CD14-positive monocyte (primary cell): ENCODE measurements at regions not wholly inside any gene's neighbourhood (a gene's known extent, or its start where the extent isn't known, plus 50 kb on each side); places are given as distances from the start of the nearest gene placed in this dataset.

Experiments
- DNase-seq, 3 donors: peaks; one replicate each; pipeline ENCODE4 v3.0.0-alpha.2; 2011 to 2022
- H2AFZ ChIP-seq: 2 replicates; pipeline ENCODE4 v1.6.0; 2012; ENCODE audit warnings: mild to moderate bottlenecking, low read depth, low read length, inconsistent platforms; ENCODE audit not compliant: insufficient read depth, poor library complexity, severe bottlenecking
- H3K27ac ChIP-seq, 2 donors: 1 replicate in 1 of 2; 2 replicates in 1 of 2; pipeline ENCODE4 v1.5.1; 2012 to 2013; ENCODE audit warnings: low read length in 2 of 2, control low read depth in 1 of 2, inconsistent platforms in 1 of 2, low read depth in 1 of 2, mild to moderate bottlenecking in 1 of 2
- H3K27me3 ChIP-seq, 2 donors: one replicate each; pipeline versions ENCODE4 v1.6.0 to v1.6.1; 2011 to 2013; ENCODE audit warnings: low read length in 2 of 2; ENCODE audit not compliant: control insufficient read depth in 2 of 2, insufficient read depth in 2 of 2
- H3K36me3 ChIP-seq, 2 donors: replicated peaks in 1 of 2; 1 replicate in 1 of 2; 2 replicates in 1 of 2; pipeline versions ENCODE4 v1.5.1 to v1.6.1; 2012 to 2013; ENCODE audit warnings: low read length in 2 of 2, control low read depth in 1 of 2, inconsistent platforms in 1 of 2, mild to moderate bottlenecking in 1 of 2; ENCODE audit not compliant: insufficient read depth in 2 of 2, control insufficient read depth in 1 of 2
- H3K4me1 ChIP-seq, 2 donors: 1 replicate in 1 of 2; 2 replicates in 1 of 2; pipeline versions ENCODE4 v1.5.1 to v1.6.1; 2012 to 2013; ENCODE audit warnings: low read length in 2 of 2, control low read depth in 1 of 2, inconsistent platforms in 1 of 2, mild to moderate bottlenecking in 1 of 2, moderate library complexity in 1 of 2; ENCODE audit not compliant: insufficient read depth in 2 of 2, control insufficient read depth in 1 of 2
- H3K4me2 ChIP-seq: replicated peaks from 2 replicates; pipeline ENCODE3; 2012; ENCODE audit warnings: low read length, moderate library complexity, mild to moderate bottlenecking; ENCODE audit not compliant: poor library complexity, severe bottlenecking; ENCODE audit errors: extremely low read depth
- H3K4me3 ChIP-seq, 3 experiments: fragments of 200-600 bp in 1 of 3; sonication (generic) in 1 of 3; replicated peaks in 1 of 3; 1 replicate in 2 of 3; 2 replicates in 1 of 3; pipeline ENCODE4 v1.5.1; 2011 to 2013; ENCODE audit warnings: low read length in 3 of 3, mild to moderate bottlenecking in 3 of 3, control low read depth in 2 of 3, low read depth in 2 of 3, inconsistent platforms in 1 of 3, moderate library complexity in 1 of 3
- H3K79me2 ChIP-seq: 2 replicates; pipeline ENCODE4 v1.6.0; 2012; ENCODE audit warnings: mild to moderate bottlenecking, control low read depth, inconsistent platforms, low read length, moderate library complexity; ENCODE audit not compliant: insufficient read depth
- H3K9ac ChIP-seq: 2 replicates; pipeline ENCODE4 v1.6.0; 2017; ENCODE audit warnings: low read length, mild to moderate bottlenecking; ENCODE audit not compliant: insufficient read depth, poor library complexity, severe bottlenecking
- H3K9me3 ChIP-seq, 2 donors: replicated peaks in 1 of 2; 1 replicate in 1 of 2; 2 replicates in 1 of 2; pipeline versions ENCODE4 v1.5.1 to v1.6.1; 2012 to 2013; ENCODE audit warnings: low read length in 2 of 2, control low read depth in 1 of 2; ENCODE audit not compliant: control insufficient read depth in 1 of 2, insufficient read depth in 1 of 2
- H4K20me1 ChIP-seq: 2 replicates; pipeline ENCODE4 v1.6.0; 2012; ENCODE audit warnings: mild to moderate bottlenecking, low read length, control low read depth, moderate library complexity; ENCODE audit not compliant: insufficient read depth
- H3K27ac Mint-ChIP-seq, 7 donors: one replicate each; pipeline ENCODE4 v1.8.0; 2020; ENCODE audit warnings: mild to moderate bottlenecking in 7 of 7, mixed read lengths in 7 of 7, moderate library complexity in 6 of 7, inconsistent platforms in 2 of 7
- H3K27me3 Mint-ChIP-seq, 3 donors: one replicate each; pipeline ENCODE4 v1.8.0; 2021 to 2022; ENCODE audit warnings: low read depth in 3 of 3, mild to moderate bottlenecking in 3 of 3, mixed read lengths in 3 of 3, moderate library complexity in 3 of 3, inconsistent platforms in 1 of 3
- H3K36me3 Mint-ChIP-seq, 2 donors: one replicate each; pipeline ENCODE4 v1.8.0; 2020; ENCODE audit warnings: mixed read lengths in 2 of 2, inconsistent platforms in 1 of 2, mild to moderate bottlenecking in 1 of 2
- H3K4me1 Mint-ChIP-seq: one replicate; pipeline ENCODE4 v1.8.0; 2020; ENCODE audit warnings: mild to moderate bottlenecking, mixed read lengths
- H3K4me3 Mint-ChIP-seq, 2 donors: one replicate each; pipeline ENCODE4 v1.8.0; 2020; ENCODE audit warnings: mild to moderate bottlenecking in 2 of 2, mixed read lengths in 2 of 2, moderate library complexity in 1 of 2
- H3K9me3 Mint-ChIP-seq, 7 donors: one replicate each; pipeline ENCODE4 v1.8.0; 2020 to 2022; ENCODE audit warnings: mixed read lengths in 7 of 7, mild to moderate bottlenecking in 6 of 7, moderate library complexity in 6 of 7, inconsistent platforms in 2 of 7
- CTCF ChIP-seq: fragments of 200-600 bp; IDR thresholded peaks from one replicate; pipeline ENCODE4 v1.8.0; 2022; ENCODE audit warnings: antibody characterized with exemption, mild to moderate bottlenecking
- WGBS: methylation state at CpG from one replicate; pipeline ENCODE4 v1.1.5; 2013; ENCODE audit warnings: missing lambda C conversion rate; ENCODE audit not compliant: insufficient coverage; 5-methylcytosine and 5-hydroxymethylcytosine counted together
- intact Hi-C, 2 donors: fragments of 100-400 bp; cut with micrococcal nuclease; formaldehyde crosslinking; loops; one replicate each; pipeline versions ENCODE4 v1.15.0 to v1.15.1; 2023

GRCh38 chr15:79513417-79513816 is 81.3 kb downstream of the MINAR1 start:
- Histone ChIP-seq H3K79me2 (no peaks in the 10 kb centered on the region), H3K4me3 (no peak overlapping the region), H4K20me1 (no peaks in the 10 kb centered on the region), H3K9ac (no peak overlapping the region), H3K27me3 (no peaks in the 10 kb centered on the region), H3K36me3 (no peaks in the 10 kb centered on the region), H3K4me2 (no peak overlapping the region), H3K27ac (no peak overlapping the region), H3K4me1 (no peaks in the 10 kb centered on the region), H2AFZ (no peak overlapping the region), H3K9me3 (no peaks in the 10 kb centered on the region)
- Mint-ChIP-seq H3K36me3 (no peaks in the 10 kb centered on the region), H3K4me3 (no peak overlapping the region), H3K27me3 (peaks cover 0 to 9% (median 4%) of the 10 kb centered on the region in 3 donors), H3K27ac (no peak overlapping the region), H3K4me1 (no peaks in the 10 kb centered on the region), H3K9me3 (peaks cover 0 to 6% (median 1%) of the 10 kb centered on the region in 7 donors)
- WGBS: no CpG with 5 or more reads among the region's 8 CpGs
- TF ChIP-seq CTCF: no peak
- intact Hi-C loops: no loop called here
- DNase-seq: no peak

- intact Hi-C loops: no loop called here
- H2AFZ ChIP-seq: no peak overlapping the region
- Mint-ChIP-seq H3K27me3 (peaks cover 0 to 9% (median 4%) of the 10 kb centered on the region in 3 donors), H3K4me3 (no peak overlapping the region), H3K9me3 (peaks cover 0 to 6% (median 1%) of the 10 kb centered on the region in 7 donors), H3K36me3 (no peaks in the 10 kb centered on the region), H3K4me1 (no peaks in the 10 kb centered on the region), H3K27ac (no peak overlapping the region)
- TF ChIP-seq CTCF: no peak
- H3K4me3 ChIP-seq: no peak overlapping the region
- H4K20me1 ChIP-seq: no peaks in the 10 kb centered on the region
- no peaks in the 10 kb centered on the region for H3K9me3 ChIP-seq
- no peak overlapping the region for H3K9ac ChIP-seq
- H3K27ac ChIP-seq: no peak overlapping the region
- no peaks in the 10 kb centered on the region for H3K36me3 ChIP-seq
- no peak overlapping the region for H3K4me2 ChIP-seq
- H3K4me1 ChIP-seq: no peaks in the 10 kb centered on the region
- no peaks in the 10 kb centered on the region for H3K27me3 ChIP-seq
- DNase-seq: no peak
- H3K79me2 ChIP-seq: no peaks in the 10 kb centered on the region
- WGBS: 96% methylated on average over 5 of the region's 5 CpGs
Measured at GRCh38 chr15:79513940-79514339, 81.8 kb downstream of the MINAR1 start.
